SK-N-SH (cell line): ENCODE measurements at regions not wholly inside any gene's neighbourhood (a gene's known extent, or its start where the extent isn't known, plus 50 kb on each side); places are given as distances from the start of the nearest gene placed in this dataset.
A peak's percentile ranks its signal among the peaks of the same experiment; 100 is the strongest.

Experiments used
- CTCF ChIA-PET: fragments of 300-600, 350-600 bp; formaldehyde crosslinking; extraction: SDS; loops from one replicate; lab custom pipeline; 2021; lab: Yijun Ruan, JAX
- POLR2A ChIA-PET: fragments of 350-600 bp; sonication (Branson Sonifier 250); formaldehyde crosslinking; extraction: SDS; loops from one replicate; lab custom pipeline; 2020; ENCODE audit warnings: antibody characterized with exemption, inconsistent platforms; lab: Yijun Ruan, JAX
- DNase-seq: peaks from one replicate; pipeline ENCODE4 v3.0.0; 2012
- H2AFZ ChIP-seq: fragments of 200-600 bp; sonication (generic); 2 replicates; pipeline ENCODE4 v1.8.1; 2016; ENCODE audit warnings: antibody characterized with exemption, mild to moderate bottlenecking, low read depth
- H3F3A ChIP-seq: fragments of 200-600 bp; sonication (generic); replicated peaks from 2 replicates; pipeline ENCODE3; 2016; ENCODE audit warnings: antibody characterized with exemption, mild to moderate bottlenecking; ENCODE audit not compliant: insufficient read depth
- H3K27ac ChIP-seq, 2 experiments: fragments of 200-500 bp in 1 of 2; fragments of 200-600 bp in 1 of 2; sonication (Bioruptor generic) in 1 of 2; sonication (generic), shearing (Covaris generic) in 1 of 2; 2 replicates each; pipeline versions ENCODE4 v1.5.1 to v1.6.1; 2014 to 2016; ENCODE audit warnings: low read depth in 2 of 2, inconsistent platforms in 1 of 2, low read length in 1 of 2, mild to moderate bottlenecking in 1 of 2, mixed read lengths in 1 of 2
- H3K27me3 ChIP-seq: fragments of 200-600 bp; sonication (generic), shearing (Covaris generic); 2 replicates; pipeline ENCODE4 v1.6.1; 2016; ENCODE audit warnings: mixed run types; ENCODE audit not compliant: insufficient read depth
- H3K36me3 ChIP-seq, 2 experiments: fragments of 200-500 bp in 1 of 2; fragments of 200-600 bp in 1 of 2; sonication (Bioruptor generic) in 1 of 2; sonication (generic) in 1 of 2; replicated peaks in 1 of 2; 2 replicates each; pipeline versions ENCODE3 to v1.5.1; 2014 to 2016; ENCODE audit warnings: low read length in 1 of 2, mild to moderate bottlenecking in 1 of 2; ENCODE audit not compliant: insufficient read depth in 2 of 2, control insufficient read depth in 1 of 2
- H3K4me1 ChIP-seq, 2 experiments: fragments of 200-500 bp in 1 of 2; fragments of 200-600 bp in 1 of 2; sonication (Bioruptor generic) in 1 of 2; sonication (generic), shearing (Covaris generic) in 1 of 2; 2 replicates each; pipeline versions ENCODE4 v1.5.1 to v1.6.1; 2014 to 2016; ENCODE audit warnings: low read depth in 1 of 2, low read length in 1 of 2, mixed run types in 1 of 2; ENCODE audit not compliant: insufficient read depth in 2 of 2, control insufficient read depth in 1 of 2
- H3K4me2 ChIP-seq: fragments of 200-600 bp; sonication (generic), shearing (Covaris generic); 2 replicates; pipeline ENCODE4 v1.6.1; 2017; ENCODE audit warnings: mixed run types
- H3K4me3 ChIP-seq, 2 experiments: fragments of 200-500 bp in 1 of 2; fragments of 200-600 bp in 1 of 2; sonication (Bioruptor generic) in 1 of 2; sonication (generic), shearing (Covaris generic) in 1 of 2; 2 replicates each; pipeline versions ENCODE4 v1.5.1 to v1.8.1; 2014 to 2016; ENCODE audit warnings: low read depth in 2 of 2, inconsistent platforms in 1 of 2, low read length in 1 of 2, mild to moderate bottlenecking in 1 of 2, mixed read lengths in 1 of 2, moderate library complexity in 1 of 2
- H3K79me2 ChIP-seq: fragments of 200-600 bp; sonication (generic); 2 replicates; pipeline ENCODE4 v1.8.1; 2017; ENCODE audit warnings: mild to moderate bottlenecking; ENCODE audit not compliant: insufficient read depth
- H3K9ac ChIP-seq: fragments of 200-600 bp; sonication (generic); 2 replicates; pipeline ENCODE4 v1.6.1; 2017; ENCODE audit warnings: mixed run types
- H3K9me2 ChIP-seq: fragments of 200-600 bp; sonication (generic); 2 replicates; pipeline ENCODE4 v1.6.1; 2017; ENCODE audit warnings: mixed run types
- H3K9me3 ChIP-seq: fragments of 200-600 bp; sonication (generic); 2 replicates; pipeline ENCODE4 v1.6.1; 2017; ENCODE audit warnings: mixed run types, mild to moderate bottlenecking, moderate library complexity
- H4K20me1 ChIP-seq: fragments of 200-600 bp; sonication (generic); 2 replicates; pipeline ENCODE4 v1.6.1; 2017; ENCODE audit warnings: mild to moderate bottlenecking, mixed run types; ENCODE audit not compliant: insufficient read depth
- CTCF ChIP-seq: fragments of 200-600 bp; sonication (generic); IDR thresholded peaks from 2 replicates; pipeline ENCODE4 v1.6.1; 2017; ENCODE audit warnings: antibody characterized with exemption, mild to moderate bottlenecking, moderate library complexity
- ELF1 ChIP-seq: IDR thresholded peaks from 2 replicates; pipeline ENCODE4 v1.4.0; 2012
- EP300 ChIP-seq, 2 experiments: IDR thresholded peaks; 2 replicates each; pipeline versions ENCODE4 v1.4.0 to v1.6.1; 2012; ENCODE audit warnings: borderline replicate concordance in 1 of 2, low read depth in 1 of 2, low read length in 1 of 2
- EZH2phosphoT487 ChIP-seq: fragments of 200-600 bp; sonication (generic); IDR thresholded peaks from 2 replicates; pipeline ENCODE4 v1.6.1; 2017; ENCODE audit warnings: low read depth, mixed run types, mild to moderate bottlenecking, antibody characterized with exemption, moderate library complexity, borderline replicate concordance
- FOXJ3 ChIP-seq: sonication (generic); formaldehyde crosslinking; IDR thresholded peaks from 2 replicates; pipeline ENCODE4 v1.5.1; 2020; ENCODE audit warnings: mild to moderate bottlenecking, missing genetic modification reagents
- GABPA ChIP-seq: IDR thresholded peaks from 2 replicates; pipeline ENCODE4 v1.4.0; 2012; ENCODE audit warnings: low read depth, mild to moderate bottlenecking
- GATA2 ChIP-seq: sonication (generic); formaldehyde crosslinking; IDR thresholded peaks from 2 replicates; pipeline ENCODE4 v1.5.0; 2020; ENCODE audit warnings: mild to moderate bottlenecking, missing genetic modification reagents
- MAX ChIP-seq: IDR thresholded peaks from 2 replicates; pipeline ENCODE4 v1.4.0; 2012; ENCODE audit warnings: low read depth
- MXI1 ChIP-seq: IDR thresholded peaks from 2 replicates; pipeline ENCODE4 v1.6.1; 2012; ENCODE audit warnings: mild to moderate bottlenecking, low read depth, low read length, improper control_type of control experiment
- RAD21 ChIP-seq: IDR thresholded peaks from 2 replicates; pipeline ENCODE4 v1.6.1; 2012; ENCODE audit warnings: mild to moderate bottlenecking, low read length
- RCOR1 ChIP-seq: fragments of 150-350 bp; IDR thresholded peaks from 2 replicates; pipeline ENCODE4 v1.6.1; 2017; ENCODE audit warnings: antibody characterized with exemption, low read length
- REST ChIP-seq: IDR thresholded peaks from 2 replicates; pipeline ENCODE4 v1.6.1; 2012; ENCODE audit warnings: mild to moderate bottlenecking, low read depth, low read length, moderate library complexity
- RFX5 ChIP-seq: IDR thresholded peaks from 2 replicates; pipeline ENCODE4 v1.6.1; 2012; ENCODE audit warnings: mild to moderate bottlenecking, improper control_type of control experiment, low read length
- RXRA ChIP-seq: IDR thresholded peaks from 2 replicates; pipeline ENCODE4 v1.4.0; 2012; ENCODE audit warnings: low read depth, mild to moderate bottlenecking, borderline replicate concordance
- TAF1 ChIP-seq: IDR thresholded peaks from 2 replicates; pipeline ENCODE4 v1.6.1; 2012; ENCODE audit warnings: low read depth, mild to moderate bottlenecking, low read length, moderate library complexity, borderline replicate concordance
- TEAD4 ChIP-seq: IDR thresholded peaks from 2 replicates; pipeline ENCODE4 v1.4.0; 2012; ENCODE audit warnings: mild to moderate bottlenecking, borderline replicate concordance; ENCODE audit not compliant: insufficient read depth
- USF2 ChIP-seq: fragments of 150-350 bp; IDR thresholded peaks from 2 replicates; pipeline ENCODE4 v1.6.1; 2017; ENCODE audit warnings: antibody characterized with exemption, low read length, low read depth, borderline replicate concordance
- YY1 ChIP-seq: IDR thresholded peaks from 2 replicates; pipeline ENCODE4 v1.4.0; 2012; ENCODE audit warnings: low read depth, mild to moderate bottlenecking
- WGBS: methylation state at CpG from one replicate; pipeline ENCODE4 v1.1.6; 2017; ENCODE audit warnings: low lambda C conversion rate; 5-methylcytosine and 5-hydroxymethylcytosine counted together

GRCh38 chr12:124487834-124488165 is 79.6 kb downstream of the NCOR2 start:
- Histone ChIP-seq H3K27ac (peak overlapping the region in 1 of 2 experiments; percentile 32; a peak in 2 of 4 replicates), H3K9ac (no peak overlapping the region), H3K27me3 (no peaks in the 10 kb centered on the region), H3K4me1 (peaks cover 0 to 48% of the 10 kb centered on the region in 2 experiments; a peak in 1 of 4 replicates), H3F3A (no peaks in the 10 kb centered on the region), H3K79me2 (peaks cover 58% of the 10 kb centered on the region), H3K9me2 (no peaks in the 10 kb centered on the region), H3K36me3 (peaks cover 11 to 36% of the 10 kb centered on the region in 2 experiments), H3K4me3 (no peak overlapping the region), H3K4me2 (no peak overlapping the region), H4K20me1 (peaks cover 86% of the 10 kb centered on the region), H2AFZ (no peak overlapping the region), H3K9me3 (no peaks in the 10 kb centered on the region)
- CTCF ChIA-PET, result no interaction called here
- no peak for DNase-seq
- POLR2A ChIA-PET, result no interaction called here
- no peak for TF ChIP-seq YY1
- TF ChIP-seq REST, result no peak
- WGBS, result 95% methylated on average over 3 of the region's 3 CpGs

GRCh38 chr12:124487066-124487833 is 80.2 kb downstream of the NCOR2 start:
- Histone ChIP-seq H3K9ac (no peak overlapping the region), H3K9me3 (no peaks in the 10 kb centered on the region), H3K27me3 (no peaks in the 10 kb centered on the region), H2AFZ (no peak overlapping the region), H3K36me3 (peaks cover 11 to 33% of the 10 kb centered on the region in 2 experiments), H4K20me1 (peaks cover 86% of the 10 kb centered on the region), H3K4me2 (no peak overlapping the region), H3K79me2 (peaks cover 57% of the 10 kb centered on the region), H3F3A (no peaks in the 10 kb centered on the region), H3K4me1 (peaks cover 0 to 47% of the 10 kb centered on the region in 2 experiments; a peak in 1 of 4 replicates), H3K27ac (peak overlapping the region in 1 of 2 experiments; percentile 52; a peak in 2 of 4 replicates), H3K9me2 (no peaks in the 10 kb centered on the region), H3K4me3 (no peak overlapping the region)
- TF ChIP-seq MXI1 (no peak), YY1 (no peak), FOXJ3 (CRISPR knock-in tag) (no peak), GATA2 (CRISPR knock-in tag) (no peak), RFX5 (no peak), RCOR1 (no peak), TAF1 (no peak), GABPA (no peak), MAX (no peak), RAD21 (no peak), USF2 (no peak), EP300 (IDR thresholded peaks at IDR 0.05; ENCODE audit: borderline replicate concordance in 1 of 2, low read depth in 1 of 2, low read length in 1 of 2) (no peak), CTCF (no peak), TEAD4 (no peak), ELF1 (no peak), EZH2phosphoT487 (no peak), RXRA (no peak)
- WGBS, result 94% methylated on average over 27 of the region's 27 CpGs
- DNase-seq, result no peak
- CTCF ChIA-PET, result interaction anchor here (0.6 to 1.1 kb wide), 3 partner anchors 9 to 34 kb away, joined by 3 read pairs; no protein-coding TSS in a partner anchor
- POLR2A ChIA-PET, result no interaction called here
